Activated CD4-positive, CD25-positive, alpha-beta regulatory T cell treated with anti-CD3 and anti-CD28 coated beads, Interleukin-2, amount 50 U/mL, for 16 hours (primary cell): ENCODE measurements at regions not wholly inside any gene's neighbourhood (a gene's known extent, or its start where the extent isn't known, plus 50 kb on each side); places are given as distances from the start of the nearest gene placed in this dataset.
"Not testable (repeated sequence)": the region's sequence is repeated elsewhere in the genome, so short reads cannot be mapped to it uniquely, and the experiment has no call there.

Source experiments
- DNase-seq: peaks from one replicate; pipeline ENCODE4 v3.0.0-alpha.2; 2020; ENCODE audit warnings: low read depth, low spot score

DNA sequence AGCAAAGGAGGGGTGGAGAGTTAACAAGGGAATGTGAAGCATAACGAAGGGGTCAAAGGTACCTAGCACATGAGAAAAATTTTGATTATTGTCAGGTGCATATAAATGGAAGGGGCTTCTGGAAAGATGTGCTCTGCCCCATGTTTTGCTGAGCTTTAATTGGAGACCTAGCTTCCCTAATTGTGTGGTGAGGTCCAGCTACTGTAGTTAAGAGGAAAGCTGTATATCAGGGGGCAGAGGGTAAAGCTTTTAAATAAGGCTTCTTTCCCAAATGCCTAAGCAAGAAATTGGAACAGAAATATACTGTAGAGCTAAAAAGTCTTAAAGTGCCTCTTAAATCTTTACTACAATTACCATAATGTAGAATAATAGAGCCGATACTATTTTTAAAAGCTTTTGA lies 267.2 kb downstream of the MAT2B start:
- no peak for DNase-seq

DNA sequence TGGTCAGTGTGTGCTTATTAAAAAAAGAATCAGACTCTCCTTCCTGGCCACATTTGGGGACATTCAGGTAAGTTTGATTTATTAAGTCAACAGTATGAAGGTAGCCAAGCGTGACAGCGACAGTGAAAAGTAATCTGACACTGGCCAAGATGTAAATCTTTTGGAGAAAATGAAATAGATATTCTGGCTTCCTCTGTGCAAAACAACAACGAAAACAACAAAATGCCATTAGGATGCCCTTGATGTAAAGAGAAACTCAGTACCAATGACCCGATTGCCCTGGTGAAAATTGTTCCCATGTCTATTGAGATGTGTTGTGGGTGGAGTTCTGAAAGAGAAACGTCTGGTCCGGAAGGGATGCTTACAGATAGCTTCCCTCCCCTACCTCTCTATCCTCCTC lies 267.8 kb downstream of the MAT2B start:
- DNase-seq = no peak

DNA sequence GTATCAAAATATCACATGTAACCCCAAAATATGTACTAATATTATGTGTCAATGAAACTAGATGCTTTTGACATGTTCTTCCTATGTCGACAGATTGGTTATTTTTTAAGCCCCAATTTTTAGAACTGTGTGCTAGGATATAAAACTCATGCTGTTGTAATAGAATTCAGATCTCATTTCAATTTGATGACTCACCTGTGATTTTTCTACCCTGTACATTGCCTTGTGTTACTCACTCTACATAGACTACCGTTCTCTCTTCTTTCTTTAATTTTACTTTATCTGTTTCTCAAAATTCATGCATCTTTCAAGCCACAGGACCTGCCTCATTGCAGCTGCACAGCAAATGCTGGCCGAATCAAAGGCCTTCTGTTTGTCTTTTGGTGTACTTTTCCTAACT lies 284.5 kb downstream of the MAT2B start:
- DNase-seq = no peak

DNA sequence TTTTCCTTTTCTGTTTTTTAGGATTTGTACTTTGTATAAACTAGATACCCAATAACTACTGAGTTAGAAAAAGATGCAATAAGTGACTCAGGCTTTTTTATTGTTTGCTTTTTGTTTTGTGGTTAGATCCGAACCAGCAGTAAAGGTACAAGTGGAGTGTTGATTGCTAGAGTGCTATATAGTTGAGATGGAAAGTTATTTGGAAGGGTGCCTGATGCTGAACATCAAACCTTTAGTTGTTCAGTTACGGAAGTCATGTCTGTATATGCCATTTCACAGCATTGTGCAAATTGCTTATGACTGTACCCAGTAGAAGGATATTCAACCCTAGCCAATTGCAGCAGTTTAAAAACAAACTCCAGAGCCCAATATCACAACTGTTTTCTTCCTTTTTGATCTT lies 285.1 kb downstream of the MAT2B start:
- DNase-seq = no peak

DNA sequence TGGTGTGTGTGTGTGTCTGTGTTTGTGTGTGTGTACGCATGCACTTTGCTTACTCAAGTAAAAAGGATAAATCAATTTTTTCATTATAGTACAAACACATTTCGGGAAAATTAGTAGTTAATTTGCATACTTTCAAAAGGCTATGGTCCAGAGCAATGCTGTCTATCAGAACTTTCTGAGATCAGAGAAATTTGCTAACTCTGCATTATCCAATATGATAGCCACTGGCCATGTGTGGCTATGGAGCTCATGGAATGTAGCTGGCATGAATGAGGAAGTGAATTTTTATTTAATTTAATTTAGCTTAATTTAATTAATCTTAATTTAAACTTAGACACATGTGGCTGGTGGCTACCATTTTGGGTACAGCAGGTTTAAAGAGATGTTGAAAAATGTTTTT lies 289.6 kb downstream of the MAT2B start:
- DNase-seq = no peak

DNA sequence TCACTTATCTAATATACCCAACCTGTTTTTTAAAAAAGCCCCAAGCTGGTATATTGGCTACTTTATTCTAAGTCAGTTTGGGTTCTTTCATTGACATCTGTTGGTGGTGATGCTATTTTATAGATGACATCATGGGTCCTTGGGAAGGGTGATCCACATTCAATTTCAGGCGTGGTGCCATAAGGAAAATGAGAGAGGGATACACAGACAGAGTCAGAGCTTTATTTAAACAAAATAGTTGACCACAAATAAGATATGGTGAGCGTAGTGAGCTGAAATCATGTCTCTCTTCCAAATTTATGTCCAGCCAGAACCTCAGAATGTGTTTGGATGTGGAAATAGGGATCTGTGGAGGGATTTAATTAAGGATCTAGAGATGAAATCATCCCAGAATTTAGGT lies 302.4 kb downstream of the MAT2B start:
- DNase-seq = no peak

DNA sequence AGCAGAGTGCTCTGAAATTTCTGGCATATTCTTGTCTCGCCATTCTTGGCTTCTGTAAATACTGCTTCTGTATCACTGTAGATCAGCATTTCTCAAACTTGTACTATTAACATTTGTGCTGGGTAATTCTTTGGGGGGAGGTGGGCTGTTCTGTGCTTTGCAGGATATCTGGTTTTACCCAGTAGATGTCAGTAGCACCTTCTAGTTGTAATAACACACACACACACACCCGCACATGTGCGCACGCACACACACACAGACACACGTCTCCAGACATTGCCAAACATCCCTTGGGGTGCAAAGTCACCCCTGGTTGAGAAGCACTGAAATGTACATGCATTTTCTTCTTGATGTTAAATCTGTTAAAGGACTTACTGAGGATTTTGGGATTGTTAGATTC lies 304.1 kb downstream of the MAT2B start:
- DNase-seq = no peak

DNA sequence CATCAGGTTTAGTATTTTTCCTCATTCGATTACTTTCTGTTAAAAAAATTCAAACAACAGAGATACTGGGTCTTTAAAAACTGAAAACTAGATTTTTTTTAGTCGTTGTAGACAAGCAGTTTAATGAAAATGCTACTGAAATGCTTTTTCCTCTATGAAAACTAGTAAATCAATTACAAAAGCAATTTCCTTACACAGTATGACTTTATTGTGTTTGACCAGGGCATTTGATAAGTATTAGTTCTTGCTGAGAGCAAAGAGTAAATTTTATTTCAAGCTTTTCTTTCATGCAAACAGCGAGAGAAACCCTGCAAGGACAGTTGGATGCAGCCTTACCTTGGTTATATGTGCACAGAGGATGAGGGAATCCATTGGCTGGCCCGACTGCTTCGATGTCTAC lies 308.5 kb downstream of the MAT2B start:
- no peak for DNase-seq

DNA sequence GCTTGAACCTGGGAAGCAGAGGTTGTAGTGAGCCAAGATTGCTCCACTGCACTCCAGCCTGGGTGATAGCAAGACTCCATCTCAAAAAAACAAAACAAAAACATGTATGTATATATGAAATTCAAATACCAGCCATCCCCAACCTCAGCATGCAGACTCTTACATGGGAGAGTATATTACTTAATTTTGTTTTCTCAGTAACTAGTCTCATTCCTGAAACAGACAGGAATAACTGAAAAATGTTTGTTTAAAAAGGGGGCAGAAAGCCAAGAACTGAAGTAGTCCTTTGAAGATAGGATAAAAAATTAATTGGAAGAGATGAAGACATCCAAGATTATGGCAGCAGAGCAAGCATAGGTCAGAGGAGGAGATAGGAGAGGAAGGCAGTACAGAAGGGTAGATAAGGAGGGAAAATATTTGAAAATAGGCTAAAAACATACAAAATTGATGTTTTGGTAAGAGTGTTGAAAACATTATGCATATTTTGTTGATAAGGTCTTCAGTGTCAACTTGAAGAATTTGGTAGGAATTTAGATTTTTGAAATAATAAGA lies 309.9 kb downstream of the MAT2B start:
- no peak for DNase-seq

DNA sequence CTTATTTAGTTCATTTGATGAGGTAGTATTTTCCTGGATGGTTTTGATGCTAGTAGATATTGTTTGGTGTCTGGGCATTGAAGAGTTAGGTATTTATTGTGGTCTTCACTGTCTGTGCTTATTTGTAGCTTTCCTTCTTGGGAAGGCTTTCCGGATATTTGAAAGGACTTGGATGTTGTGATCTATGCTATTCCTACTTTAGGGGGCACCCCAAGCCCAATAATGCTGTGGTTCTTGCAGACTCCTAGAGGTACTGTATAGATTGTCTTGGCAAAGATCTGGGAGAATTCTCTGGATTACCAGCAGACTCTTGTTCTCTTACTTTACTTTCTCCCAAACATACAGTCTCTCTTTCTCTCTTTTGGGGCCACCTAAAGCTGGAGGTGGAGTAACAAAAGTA lies 315.7 kb downstream of the MAT2B start:
- DNase-seq = no peak

DNA sequence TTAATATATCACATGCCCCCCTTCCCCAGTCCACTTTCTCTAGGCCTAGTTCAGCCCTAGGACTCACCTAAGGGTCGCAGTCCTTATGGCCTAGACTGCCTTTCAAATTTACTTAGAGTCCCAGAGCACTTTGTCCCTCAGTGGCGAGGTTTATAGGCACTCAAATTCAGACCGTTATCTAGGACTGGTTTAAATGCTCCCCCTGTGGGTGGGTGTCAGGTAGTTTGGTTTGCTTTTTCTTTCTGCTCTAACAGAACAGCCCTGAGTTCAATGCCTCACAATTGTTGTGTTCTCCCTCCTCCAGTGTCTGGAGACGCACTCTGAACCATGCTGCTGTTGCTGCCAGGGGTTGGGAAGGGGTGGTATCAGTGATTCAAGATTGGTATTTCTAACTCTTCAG lies 317.1 kb downstream of the MAT2B start:
- no peak for DNase-seq

DNA sequence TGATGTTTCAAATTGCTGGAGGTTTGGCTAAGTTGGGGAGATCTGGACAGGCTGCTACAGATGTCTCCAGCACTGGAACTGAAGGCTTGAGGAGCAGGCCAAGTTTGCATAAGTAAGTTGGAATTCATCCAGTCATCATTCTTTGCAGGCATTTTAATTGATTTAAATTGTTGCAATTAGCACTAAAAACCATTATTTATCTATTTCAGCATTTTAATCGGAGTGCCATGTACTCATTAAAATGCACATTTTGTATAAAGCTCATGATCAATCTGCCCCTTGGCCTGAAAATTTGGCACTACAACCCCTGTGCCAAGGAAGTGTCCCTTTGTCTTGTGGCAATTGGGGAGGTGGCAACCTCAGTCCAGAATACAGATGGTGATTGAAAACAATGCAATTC lies 320.2 kb downstream of the MAT2B start:
- no peak for DNase-seq

DNA sequence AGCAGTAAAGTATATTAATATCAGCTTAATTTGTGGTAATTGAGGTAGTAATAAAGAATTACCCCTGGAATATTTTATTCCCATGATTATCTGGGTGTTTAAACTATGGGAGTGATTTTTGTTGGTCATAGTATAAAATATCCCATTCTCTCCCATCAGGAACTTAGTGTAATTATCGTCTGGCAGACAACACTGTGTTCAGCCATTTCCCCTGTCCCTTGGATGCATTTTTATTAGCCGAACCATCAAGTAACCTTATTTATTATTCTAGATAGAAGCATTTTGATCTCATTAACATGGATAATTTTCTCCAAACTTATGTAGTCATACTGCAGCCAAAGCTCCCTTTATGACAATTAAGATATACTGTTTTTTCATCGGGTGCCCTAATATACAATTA lies 320.8 kb downstream of the MAT2B start:
- no peak for DNase-seq

DNA sequence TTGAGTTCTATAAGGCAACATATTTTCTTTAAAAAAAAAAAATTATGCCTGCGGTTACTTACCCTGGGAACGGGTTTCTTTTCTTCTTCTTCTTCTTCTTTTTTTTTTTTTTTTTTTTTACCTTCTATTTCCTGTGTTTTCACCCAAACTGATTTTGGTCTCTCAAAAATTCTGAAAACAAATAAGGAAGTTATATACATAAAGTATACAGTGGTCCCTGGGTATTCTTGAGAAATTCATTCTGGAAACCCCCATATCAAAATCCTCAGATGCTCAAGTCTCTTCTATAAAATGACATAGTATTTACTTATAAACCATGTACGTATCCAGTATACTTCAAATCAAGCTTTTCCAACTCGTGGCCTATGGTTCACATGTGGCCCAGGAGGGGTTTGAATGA lies 326.7 kb downstream of the MAT2B start:
- DNase-seq = no peak

DNA sequence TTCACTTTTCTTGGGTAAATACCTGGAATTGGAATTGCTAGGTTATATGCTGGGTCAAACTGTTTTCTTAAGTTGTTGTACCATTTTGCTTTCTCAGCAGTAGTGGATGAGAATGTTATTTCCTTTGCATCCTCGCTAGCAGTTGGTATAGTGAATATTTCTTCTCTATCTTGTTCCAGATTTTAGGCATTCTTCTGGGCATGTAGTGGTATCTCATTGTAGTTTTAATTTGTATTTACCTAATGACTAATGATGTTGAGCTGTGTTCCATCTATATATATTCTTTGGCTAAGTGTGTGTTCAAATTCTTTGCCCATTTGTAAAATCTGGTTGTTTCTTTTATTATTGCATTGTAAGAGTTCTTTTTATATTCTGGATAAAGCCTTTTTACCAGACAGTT lies 333.3 kb downstream of the MAT2B start:
- DNase-seq = no peak

DNA sequence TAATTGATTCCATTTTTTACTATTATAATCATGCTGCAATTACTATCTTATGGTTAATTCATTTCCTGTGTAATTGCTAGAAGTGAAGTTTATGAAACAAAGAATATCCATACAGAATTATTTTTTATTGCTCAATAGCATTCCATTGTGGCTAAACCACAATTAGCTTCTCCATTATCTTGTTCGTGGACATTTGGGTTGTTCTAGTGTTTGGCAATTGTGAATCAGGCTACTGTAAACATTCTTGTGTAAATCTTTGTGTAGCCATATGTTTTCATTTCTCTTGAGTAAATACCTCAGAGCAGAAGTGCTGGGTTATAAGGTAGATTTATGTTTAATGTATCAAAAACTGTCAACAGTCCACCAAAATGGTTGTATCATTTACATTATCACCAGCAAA lies 341.1 kb downstream of the MAT2B start:
- DNase-seq = no peak

DNA sequence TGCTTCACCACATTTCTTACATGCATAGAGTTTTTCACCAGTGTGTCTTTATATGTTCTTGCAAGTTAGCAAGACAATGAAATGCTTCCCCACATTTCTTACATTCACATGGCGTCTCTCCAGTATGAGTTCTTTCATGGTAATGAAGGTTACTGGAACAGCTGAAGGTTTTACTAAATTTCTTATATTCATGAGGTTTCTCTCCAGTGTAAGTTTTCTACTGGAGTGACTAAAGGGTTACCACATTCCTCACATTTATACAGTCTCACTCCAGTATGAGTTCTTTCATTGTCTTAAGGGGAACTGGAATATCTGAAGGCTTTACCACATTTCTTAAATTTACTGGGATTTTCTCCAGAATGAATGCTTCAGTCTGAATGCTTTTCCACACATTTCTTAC lies 350.3 kb downstream of the MAT2B start:
- no peak for DNase-seq

DNA sequence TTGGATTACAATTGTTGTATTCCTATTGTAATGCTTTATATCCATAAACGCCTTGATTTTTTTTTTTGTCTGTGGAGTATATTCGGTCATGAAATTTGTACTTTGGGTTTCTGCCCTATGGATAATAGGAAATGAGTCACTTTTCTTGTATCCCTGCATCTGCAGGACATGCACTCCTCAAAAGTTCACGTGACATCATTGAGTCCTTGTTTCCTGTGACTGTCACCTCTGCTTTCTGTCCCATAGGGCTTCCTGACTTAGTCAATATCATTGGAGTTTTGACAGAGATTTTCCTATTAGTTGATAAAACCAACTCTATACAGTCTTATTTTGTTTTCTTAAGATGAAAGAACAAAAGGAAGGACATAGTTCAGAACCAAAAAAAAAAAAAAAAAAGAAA lies 356.3 kb downstream of the MAT2B start:
- no peak for DNase-seq

DNA sequence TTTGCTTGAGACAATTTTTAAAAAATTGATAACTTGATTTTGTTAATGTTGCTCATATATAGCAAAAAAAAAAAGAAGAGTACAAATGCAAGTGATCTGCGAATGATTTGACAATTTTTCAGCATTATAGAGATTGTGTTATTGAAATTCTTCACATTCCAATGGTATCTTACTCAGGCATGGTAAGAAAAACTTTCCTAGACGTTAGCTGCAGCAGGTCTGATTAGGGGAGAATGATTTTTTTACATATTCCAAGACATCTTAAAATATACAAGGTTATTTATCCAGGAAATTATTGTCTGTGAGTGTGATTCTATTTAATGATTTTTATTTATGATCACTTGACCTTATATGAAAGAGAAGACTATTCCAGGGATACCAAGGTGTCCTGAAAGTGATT lies 361.9 kb downstream of the MAT2B start:
- DNase-seq = no peak

DNA sequence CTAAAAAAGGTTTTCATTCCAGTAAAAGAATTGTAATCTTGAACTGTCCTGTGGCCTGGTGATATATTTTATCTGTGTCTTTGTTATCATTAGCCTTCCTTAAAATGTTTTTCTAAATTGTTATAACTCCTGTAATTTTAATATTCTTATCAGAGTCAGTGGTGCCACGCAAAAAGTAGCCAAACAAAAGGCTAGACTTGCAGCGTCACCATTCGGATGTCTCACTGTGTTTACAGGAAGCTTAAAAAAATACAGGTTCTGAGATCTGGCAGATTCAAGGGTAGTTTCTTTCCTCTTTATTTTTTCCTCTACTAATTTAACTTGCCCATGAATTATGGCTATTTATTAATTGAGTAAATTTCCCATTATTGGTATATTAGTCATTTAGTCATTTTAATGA lies 362.3 kb downstream of the MAT2B start:
- DNase-seq = no peak

DNA sequence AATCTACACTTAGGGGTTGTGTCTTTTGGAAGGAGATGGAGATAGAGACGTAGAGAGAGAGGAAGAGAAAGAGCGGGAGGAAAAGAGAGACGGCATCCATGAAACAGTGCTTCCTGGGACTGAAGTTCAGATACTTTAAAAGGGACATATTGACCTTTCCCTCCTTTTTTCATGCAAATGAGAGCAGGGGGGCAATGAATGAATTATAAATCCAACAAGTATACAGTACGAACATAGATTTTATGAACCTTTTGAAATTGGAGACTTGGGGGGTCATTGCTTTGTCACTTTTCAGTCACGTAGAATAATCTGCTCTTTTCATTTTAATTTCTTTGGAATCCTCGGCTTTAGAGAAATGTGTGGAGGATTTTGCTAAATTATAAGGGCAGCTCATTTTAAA lies 364.2 kb downstream of the MAT2B start:
- no peak for DNase-seq

DNA sequence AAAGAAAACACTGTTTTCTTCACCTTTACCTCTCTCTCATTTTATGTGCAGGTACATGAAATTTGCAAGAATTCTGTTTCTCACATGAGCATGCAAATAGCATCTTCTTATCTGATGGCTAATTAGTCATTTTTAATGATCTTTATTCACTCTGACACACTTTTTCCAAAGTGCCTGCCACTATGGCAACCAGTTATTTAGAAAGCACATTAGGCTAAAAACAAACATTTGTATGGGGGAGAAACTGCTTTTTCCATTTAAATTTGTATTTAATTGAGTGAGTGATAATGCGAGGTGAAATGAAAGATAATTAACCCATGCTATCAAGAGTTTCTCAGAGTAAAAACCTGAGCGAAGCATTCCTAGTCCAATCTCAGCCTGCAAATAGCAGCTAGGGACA lies 365.0 kb downstream of the MAT2B start:
- no peak for DNase-seq

DNA sequence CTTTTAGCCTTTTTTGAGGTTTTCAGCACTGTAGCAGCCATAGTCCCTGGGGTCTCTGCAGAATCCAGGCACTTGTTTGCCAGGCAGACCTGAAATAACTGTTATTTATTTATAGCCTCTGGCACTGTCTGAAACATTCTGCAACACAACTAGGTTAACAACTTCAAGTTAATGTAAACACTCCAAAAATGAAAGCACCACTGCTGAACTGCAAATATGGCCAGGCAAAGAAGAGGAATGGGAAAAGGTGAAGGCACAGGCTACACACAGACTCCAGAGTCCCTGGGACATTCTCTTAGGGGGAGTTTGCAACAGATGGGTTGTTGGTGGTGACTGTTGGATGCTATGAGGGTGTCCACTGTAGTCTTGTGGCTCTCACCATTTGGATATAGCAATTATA lies 369.0 kb downstream of the MAT2B start:
- no peak for DNase-seq

DNA sequence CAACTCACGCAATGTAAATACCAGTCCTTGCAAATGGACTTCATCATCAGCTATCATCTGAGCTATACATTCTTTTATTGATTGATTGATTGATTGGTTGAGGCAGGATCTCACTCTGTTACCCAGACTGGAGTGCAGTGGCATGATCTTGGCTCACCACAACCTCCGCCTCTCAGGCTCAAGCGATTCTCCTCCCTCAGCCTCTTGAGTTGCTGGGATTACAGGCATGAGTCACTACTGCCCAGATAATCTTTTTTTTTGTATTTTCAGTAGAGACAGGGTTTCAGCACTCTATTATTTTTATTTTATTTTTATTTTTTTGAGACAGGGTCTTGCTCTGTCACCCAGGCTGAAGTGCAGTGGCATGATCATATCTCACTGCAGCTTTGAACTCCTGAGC lies 369.5 kb downstream of the MAT2B start:
- not testable (repeated sequence) for DNase-seq

DNA sequence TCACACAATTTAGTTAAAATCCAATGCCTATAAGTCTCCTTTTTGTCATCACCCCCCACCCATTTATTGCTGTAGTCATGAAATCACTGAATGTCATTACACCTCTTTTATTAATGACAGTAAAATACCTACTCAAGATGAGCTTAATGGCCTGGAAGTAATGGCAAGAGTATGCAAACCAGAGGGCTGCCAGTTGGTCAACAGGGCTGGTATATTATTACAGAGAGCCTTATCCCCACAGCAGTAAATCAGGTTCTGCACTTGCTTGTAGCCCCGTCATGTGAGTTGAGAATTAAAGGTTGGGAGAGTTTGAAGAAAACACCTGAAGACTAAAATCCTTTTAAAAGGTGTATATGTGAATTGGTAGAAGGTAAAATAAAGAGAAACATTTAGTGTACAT lies 372.4 kb downstream of the MAT2B start:
- DNase-seq = no peak
